Posterior cingulate gyrus (tissue), 11 donors: ENCODE measurements at regions not wholly inside any gene's neighbourhood (a gene's known extent, or its start where the extent isn't known, plus 50 kb on each side); places are given as distances from the start of the nearest gene placed in this dataset.
"Not testable (repeated sequence)": the region's sequence is repeated elsewhere in the genome, so short reads cannot be mapped to it uniquely, and the experiment has no call there.

Source experiments
- DNase-seq, 10 donors: peaks; one replicate each; pipeline versions ENCODE4 v3.0.0 to v3.0.0-alpha.2; 2020 to 2021; ENCODE audit warnings: mixed read lengths in 3 of 10
- intact Hi-C: fragments of 100-400 bp; cut with DNase I; formaldehyde crosslinking; loops from one replicate; pipeline ENCODE4 v1.15.1; 2023

DNA sequence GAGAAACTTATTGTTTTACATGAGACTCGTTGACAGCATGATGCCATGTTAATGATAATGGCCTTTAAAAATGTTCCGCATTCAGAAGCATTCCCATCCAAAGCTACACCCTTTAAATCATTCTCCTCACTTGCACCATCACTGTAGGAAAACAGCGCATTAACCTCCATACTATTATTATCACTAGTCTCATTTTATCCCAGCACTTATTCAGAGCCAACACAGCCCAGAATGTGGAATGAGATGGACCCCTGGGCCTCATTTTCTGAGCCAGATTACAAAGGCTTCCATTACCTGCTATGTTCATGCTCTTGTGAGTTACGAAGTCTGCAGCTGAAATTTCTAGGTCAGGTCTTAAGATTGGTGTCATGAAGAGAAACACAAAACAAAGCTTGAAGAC is 159.4 kb downstream of the HS3ST3A1 start:
- DNase-seq, result no peak
- intact Hi-C loops, result no loop called here

DNA sequence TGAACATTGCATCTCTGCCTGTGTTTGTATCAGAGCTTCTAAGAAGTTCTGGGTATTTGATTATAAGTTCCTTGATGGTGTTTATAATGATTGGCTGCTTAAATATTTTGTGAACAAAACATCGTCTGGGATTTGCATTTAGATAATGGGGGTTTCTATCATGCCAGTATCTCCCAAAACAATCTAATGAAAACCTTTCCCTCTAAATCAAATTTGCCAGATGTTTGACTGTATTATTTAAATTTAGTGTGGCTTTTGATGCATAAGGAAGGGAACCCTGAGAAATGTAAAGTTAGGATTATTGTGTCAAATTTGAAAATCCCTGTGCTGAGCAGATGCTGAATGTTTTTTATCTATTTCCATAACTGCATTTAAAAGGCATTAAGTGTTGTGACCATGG is 159.9 kb downstream of the HS3ST3A1 start:
- intact Hi-C loops, result no loop called here
- DNase-seq, result no peak

- intact Hi-C loops, result no loop called here
- DNase-seq, result no peak
These were observed 163.6 kb downstream of the HS3ST3A1 start for GRCh38 chr17:13437966-13438779.

DNA sequence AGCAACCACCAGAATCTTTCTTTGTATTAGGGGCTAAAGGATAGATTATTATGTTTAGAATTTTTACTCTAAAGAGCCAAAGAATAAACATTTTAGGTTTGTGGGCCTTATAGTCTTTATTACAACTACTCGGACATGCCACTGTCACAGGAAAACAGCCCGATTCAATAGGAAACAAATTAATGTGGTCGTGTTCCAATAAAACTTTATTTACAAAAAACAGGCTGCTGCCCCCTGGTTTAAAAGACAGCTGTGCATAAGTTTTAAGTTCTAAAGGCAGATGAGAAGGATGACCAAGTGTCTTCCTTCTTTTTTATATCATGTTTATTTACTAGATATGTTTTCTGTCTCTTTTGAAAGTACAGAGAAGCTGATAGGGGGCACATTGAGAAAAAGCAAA is 166.5 kb downstream of the HS3ST3A1 start:
- no peak for DNase-seq
- intact Hi-C loops, result no loop called here

DNA sequence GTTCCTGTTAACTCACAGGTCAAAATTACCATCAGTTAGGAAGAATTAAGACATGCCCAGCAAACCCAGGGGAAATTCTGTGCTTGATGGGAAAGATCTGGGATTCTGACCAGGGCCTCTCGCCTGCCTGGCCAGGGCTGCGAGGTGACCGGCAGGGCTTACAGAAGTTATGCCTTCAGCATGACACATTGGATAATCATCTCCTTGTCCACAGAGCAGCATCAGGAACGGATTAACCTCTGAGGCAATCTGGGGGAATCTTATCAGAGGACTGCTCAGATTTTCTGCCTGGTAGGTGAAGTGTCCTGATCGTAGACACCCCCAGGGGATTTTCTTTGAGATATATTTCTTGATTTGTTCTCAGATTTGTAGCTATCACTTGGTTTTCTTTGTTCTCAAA is 172.5 kb downstream of the HS3ST3A1 start:
- DNase-seq, result no peak
- intact Hi-C loops, result no loop called here

DNA sequence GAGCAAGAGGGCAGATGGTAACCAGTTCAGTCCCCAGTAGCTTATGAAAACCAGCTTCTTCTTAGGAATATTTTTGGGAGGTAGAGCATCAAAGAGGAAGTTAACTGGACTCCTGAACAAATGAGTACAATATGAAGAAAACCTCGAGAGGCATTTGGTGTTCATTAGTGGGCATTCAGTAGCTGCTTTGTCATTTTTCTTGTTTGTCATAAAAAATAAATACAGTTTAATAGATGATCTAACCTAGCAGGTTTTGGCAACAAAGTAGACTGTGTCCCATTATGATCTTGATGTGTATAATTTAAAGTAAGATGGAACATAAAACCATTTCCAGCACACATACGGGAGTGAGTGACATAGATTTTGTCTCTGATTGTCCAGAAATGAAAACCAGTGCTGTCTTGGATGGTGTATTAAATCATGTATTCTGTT is 173.1 kb downstream of the HS3ST3A1 start:
- intact Hi-C loops, result no loop called here
- DNase-seq, result no peak

- intact Hi-C loops, result no loop called here
- DNase-seq, result no peak
These were observed 174.7 kb downstream of the HS3ST3A1 start for GRCh38 chr17:13426991-13427390.

DNA sequence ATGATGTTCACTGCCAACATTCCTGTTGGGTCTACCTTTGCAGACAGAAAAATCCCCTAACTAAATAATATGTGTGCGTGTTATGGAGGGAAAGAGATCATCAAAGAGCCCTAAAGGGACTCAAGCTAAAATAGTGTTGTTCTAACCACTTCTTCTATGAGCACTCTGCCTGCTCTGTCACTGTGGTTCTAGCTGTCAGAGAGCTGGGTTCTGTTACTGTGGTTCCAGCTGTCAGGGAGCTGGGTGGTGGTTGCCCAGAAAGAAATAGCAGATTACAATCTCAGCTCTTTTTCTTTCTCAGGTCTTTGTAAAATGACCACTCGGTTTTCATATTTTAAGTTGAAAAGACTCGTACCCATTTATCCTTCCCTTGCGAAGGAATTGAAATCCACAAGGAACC is 176.3 kb downstream of the HS3ST3A1 start:
- intact Hi-C loops, result no loop called here
- DNase-seq, result no peak

DNA sequence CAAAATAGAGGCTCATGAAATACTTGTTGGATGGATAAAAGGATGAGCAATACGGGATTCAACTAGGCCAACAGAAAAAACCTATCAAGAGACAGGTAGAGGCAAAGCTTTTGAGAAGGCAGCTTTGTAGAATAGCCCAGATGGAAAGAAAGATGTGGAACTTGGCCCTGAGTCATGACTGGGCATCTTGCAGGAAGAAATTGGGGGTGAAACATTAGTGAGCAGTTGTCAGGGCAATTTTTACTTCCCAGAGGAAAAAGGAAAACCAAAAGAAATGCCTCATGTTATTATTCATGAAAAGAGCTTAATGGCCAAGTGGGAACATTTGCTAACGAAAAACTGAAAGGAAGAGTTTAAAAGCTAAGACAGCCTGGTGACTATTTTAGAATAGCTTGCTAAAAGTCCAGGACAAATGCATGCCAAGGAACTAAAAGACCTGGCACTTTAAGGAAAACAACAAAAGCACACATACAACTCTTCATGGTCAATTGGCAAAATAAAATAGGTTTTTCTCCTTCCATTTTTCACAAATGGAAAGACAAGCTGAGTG is 180.1 kb downstream of the HS3ST3A1 start:
- intact Hi-C loops, result no loop called here
- DNase-seq, result no peak

- intact Hi-C loops, result no loop called here
- no peak for DNase-seq
These were observed 180.9 kb downstream of the HS3ST3A1 start for GRCh38 chr17:13420878-13421277.

DNA sequence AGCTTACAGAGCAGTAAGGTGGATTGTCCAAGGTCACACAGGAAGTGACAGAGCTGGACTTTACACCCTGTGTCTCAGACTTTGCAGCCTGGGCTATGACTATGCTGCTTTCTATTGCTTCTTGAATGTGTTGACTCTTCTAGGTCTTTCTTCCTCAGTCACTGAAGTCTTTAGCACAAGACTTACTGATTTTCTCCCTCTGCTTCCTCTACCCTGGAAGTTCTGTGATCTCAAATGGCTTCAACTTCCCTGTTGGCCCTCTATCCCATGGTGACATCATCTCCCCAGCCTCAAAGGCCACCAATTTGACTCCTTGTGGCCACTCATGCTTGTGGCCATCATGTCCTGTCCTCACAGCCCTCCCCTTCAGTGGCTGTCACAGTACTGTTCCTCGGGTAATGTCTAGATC is 181.3 kb downstream of the HS3ST3A1 start:
- intact Hi-C loops, result no loop called here
- no peak for DNase-seq

DNA sequence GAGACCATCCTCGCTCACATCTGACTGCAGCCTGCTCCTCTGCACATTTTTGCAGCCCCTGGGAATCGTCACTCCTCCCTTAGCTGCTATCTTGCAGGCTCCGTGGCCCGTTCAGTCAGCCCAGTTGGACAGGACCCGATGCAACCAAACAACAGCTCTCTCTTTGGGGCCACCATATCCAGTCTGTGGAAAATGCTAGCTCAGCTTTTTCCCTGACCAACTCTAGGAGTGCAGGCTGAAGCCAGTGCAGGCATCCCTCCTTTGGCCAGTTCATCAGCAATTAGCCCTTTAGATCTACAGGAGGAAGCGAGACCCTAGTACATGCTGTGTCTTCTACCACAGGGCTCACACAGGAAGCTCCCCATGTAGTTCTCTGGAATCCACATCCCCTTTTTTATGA is 182.1 kb downstream of the HS3ST3A1 start:
- no peak for DNase-seq
- intact Hi-C loops, result no loop called here

DNA sequence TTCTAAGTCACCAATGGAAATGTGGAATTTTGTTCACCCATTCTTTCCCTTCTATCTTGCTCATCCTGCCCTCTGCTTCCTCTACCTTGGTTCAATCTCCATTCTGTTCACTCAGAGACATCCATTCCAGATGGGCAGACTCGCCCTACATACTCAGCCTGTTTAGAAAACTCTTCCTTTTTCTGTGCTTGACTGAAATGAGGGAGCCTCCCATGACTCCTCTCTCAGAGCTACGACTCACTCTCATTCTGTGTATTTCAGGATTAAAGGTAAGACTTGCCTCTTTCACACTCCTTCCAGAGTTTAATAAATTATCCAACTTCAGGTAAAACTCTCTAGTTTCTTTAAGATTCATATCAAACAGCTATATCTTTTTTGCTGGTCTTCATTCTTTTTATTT is 182.8 kb downstream of the HS3ST3A1 start:
- intact Hi-C loops, result no loop called here
- DNase-seq, result no peak

GRCh38 chr17:13417381-13417950 is 184.3 kb downstream of the HS3ST3A1 start:
- DNase-seq, result no peak
- intact Hi-C loops, result no loop called here

- intact Hi-C loops, result no loop called here
- no peak for DNase-seq
These were observed 184.9 kb downstream of the HS3ST3A1 start for GRCh38 chr17:13416748-13417363.

DNA sequence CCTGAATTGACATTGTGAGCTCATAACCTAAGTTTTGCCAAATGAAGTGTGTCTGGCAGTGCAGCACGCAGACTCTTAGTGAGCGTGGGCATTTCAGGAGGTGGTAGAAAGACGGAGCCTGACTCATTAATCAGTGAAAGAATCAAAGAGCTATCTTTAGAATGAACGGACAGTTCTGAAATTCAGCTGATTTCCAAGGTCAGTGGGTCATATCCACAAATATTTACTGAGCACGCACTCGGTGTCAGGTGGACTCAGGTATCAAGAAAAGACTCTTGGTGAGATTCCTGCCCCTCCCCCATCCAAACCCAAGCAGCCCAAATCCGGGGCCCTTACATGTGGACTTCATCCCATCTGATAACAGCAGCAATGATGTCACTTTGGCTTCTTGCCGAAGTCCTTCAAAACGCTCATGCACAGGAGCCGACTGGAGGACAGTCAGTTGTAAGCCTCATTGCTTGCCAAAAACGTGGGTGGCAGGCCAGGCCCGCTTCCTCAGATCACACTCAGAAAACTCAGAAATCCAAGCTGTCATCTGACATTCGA is 185.8 kb downstream of the HS3ST3A1 start:
- intact Hi-C loops, result no loop called here
- no peak for DNase-seq

DNA sequence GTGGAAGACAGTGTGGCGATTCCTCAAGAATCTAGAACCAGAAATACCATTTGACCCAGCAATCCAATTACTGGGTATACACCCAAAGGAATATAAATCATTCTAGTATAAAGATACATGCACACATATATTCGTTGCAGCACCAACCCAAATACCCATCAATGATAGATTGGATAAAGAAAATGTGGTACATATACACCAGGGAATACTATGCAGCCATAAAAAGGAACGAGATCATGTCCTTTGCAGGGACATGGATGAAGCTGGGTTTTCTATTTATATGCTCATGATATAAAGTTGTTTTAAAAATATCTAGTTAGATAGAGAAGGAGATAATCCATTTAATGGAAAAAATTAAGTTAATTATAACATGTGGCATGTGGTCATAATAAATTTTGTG is 186.5 kb downstream of the HS3ST3A1 start:
- DNase-seq, intact Hi-C loops: not testable (repeated sequence)

DNA sequence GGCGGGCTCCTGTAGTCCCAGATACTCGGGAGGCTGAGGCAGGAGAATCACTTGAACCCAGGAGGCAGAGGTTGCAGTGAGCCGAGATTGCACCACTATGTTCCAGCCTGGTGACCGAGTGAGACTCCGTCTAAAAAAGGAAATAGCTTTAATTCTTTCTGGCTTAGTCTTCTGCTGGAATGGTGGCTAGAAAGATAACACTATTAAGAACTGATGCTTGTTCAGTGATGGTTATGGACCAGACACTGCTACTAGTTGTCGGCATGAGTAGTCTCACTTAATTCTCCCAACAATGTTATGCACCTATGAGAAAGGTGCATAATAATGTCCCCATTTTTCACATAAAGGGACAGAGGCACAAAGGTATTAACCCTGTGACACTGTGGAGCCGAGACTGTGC is 188.7 kb downstream of the HS3ST3A1 start:
- DNase-seq, result no peak
- intact Hi-C loops, result no loop called here

DNA sequence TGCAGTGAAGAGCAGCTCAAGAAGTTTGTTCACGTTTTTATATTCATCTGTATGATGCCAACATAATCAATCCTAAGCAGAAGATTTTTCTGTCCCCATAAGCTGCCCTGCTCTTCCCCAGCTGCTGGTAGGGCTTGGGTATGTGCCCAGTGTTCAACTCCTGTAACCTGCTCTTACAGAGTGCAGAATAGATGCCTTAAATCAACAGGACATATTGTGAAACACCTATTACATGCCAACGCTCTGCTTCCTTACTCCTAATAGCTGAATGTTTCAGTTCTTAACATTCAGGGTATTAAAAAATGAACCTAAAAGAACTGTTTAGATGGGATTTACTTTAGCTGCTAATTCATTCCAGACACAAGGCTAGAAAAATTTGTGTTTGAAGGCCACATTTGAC is 190.9 kb downstream of the HS3ST3A1 start:
- intact Hi-C loops, result no loop called here

DNA sequence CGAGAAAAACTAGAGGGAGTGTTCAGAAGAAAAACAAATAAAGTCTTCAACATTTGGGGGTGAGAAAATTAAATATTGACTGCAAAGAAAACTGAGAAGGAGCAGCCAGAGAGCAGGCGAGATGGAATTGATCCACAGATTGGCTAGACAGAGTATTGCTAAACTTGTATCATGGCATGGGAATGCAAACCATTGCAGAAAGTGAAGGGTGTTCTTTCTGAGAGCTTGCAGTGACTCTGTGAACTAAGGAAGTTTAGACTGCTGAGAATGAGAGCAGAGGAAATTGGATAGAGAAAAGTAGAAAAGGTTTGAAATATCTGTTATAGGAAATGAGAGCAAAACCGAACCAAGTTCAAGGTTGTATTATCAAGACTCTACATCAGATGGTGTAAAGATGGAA is 191.5 kb downstream of the HS3ST3A1 start:
- intact Hi-C loops, result no loop called here
- no peak for DNase-seq

More for the DNA sequence above, 190.9 kb downstream of the HS3ST3A1 start:
- DNase-seq, result no peak

DNA sequence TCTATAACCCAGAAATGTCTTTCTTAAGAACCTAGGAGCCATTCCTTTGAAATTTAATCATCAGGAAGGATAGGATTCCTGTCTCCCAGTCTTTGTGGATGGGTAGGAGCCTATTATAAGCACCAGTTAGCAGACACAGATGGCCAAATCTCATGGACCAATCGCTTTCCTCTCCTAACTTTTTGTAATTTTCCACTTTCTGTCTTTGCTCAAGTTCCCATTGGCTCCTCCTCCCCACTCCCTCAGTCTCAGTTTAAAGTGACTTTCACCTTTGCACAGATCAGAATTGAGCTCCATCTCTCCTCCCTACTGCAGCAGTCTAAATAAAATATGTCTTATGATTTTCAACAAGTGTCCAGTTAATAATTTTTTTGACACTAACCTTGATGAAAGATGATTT is 192.3 kb downstream of the HS3ST3A1 start:
- intact Hi-C loops, result no loop called here
- DNase-seq, result no peak
